H1 (cell line): ENCODE measurements at regions not wholly inside any gene's neighbourhood (a gene's known extent, or its start where the extent isn't known, plus 50 kb on each side); places are given as distances from the start of the nearest gene placed in this dataset.

Experiments used
- CTCF ChIA-PET: fragments of 300-600 bp; sonication (Branson Sonifier 250); formaldehyde crosslinking; loops from one replicate; lab custom pipeline; 2021; ENCODE audit not compliant: partially characterized antibody; lab: Charles Lee
- POLR2A ChIA-PET: fragments of 300-600 bp; sonication (Branson Sonifier 250); formaldehyde crosslinking; loops from one replicate; lab custom pipeline; 2021; ENCODE audit warnings: inconsistent platforms; ENCODE audit not compliant: partially characterized antibody; lab: Charles Lee
- DNase-seq, 2 experiments: peaks; one replicate each; pipeline versions ENCODE4 v3.0.0 to v3.0.0-alpha.2; 2010 to 2022; ENCODE audit warnings: low spot score in 2 of 2, low read depth in 1 of 2, mixed read lengths in 1 of 2
- FAIRE-seq: peaks from 2 replicates; lab custom pipeline; 2011; peaks lifted over from hg19 to GRCh38; lab: Jason Lieb, UNC
- H2AFZ ChIP-seq: 2 replicates; pipeline ENCODE4 v1.8.1; 2012; ENCODE audit warnings: low read length, inconsistent platforms
- H2AK5ac ChIP-seq: 2 replicates; pipeline ENCODE4 v1.6.1; 2013; ENCODE audit warnings: low read depth, low read length
- H2BK120ac ChIP-seq: replicated peaks from 2 replicates; pipeline ENCODE3; 2013; ENCODE audit warnings: low read depth, low read length, inconsistent platforms
- H2BK12ac ChIP-seq: 2 replicates; pipeline ENCODE4 v1.6.1; 2013; ENCODE audit warnings: low read depth, low read length
- H2BK15ac ChIP-seq: 2 replicates; pipeline ENCODE4 v1.6.1; 2013; ENCODE audit warnings: low read length
- H2BK20ac ChIP-seq: 2 replicates; pipeline ENCODE4 v1.6.1; 2013; ENCODE audit warnings: low read length
- H2BK5ac ChIP-seq: 2 replicates; pipeline ENCODE4 v1.6.1; 2013; ENCODE audit warnings: low read depth, low read length
- H3K14ac ChIP-seq: 2 replicates; pipeline ENCODE4 v1.6.1; 2013; ENCODE audit warnings: inconsistent platforms; ENCODE audit not compliant: insufficient read length
- H3K18ac ChIP-seq: 2 replicates; pipeline ENCODE4 v1.6.1; 2013; ENCODE audit warnings: low read length; ENCODE audit errors: extremely low read depth
- H3K23ac ChIP-seq: 2 replicates; pipeline ENCODE4 v1.6.1; 2013; ENCODE audit warnings: inconsistent platforms; ENCODE audit not compliant: insufficient read length
- H3K23me2 ChIP-seq: 2 replicates; pipeline ENCODE4 v1.6.1; 2013; ENCODE audit warnings: low read depth, low read length
- H3K27ac ChIP-seq: 2 replicates; pipeline ENCODE4 v1.6.1; 2011; ENCODE audit warnings: low read depth, low read length, inconsistent platforms
- H3K27me3 ChIP-seq, 4 experiments: replicated peaks in 1 of 4; 1 replicate in 1 of 4; 2 replicates in 3 of 4; pipeline versions ENCODE4 v1.6.1 to v1.8.1; 2011 to 2013; ENCODE audit warnings: low read length in 3 of 4, mild to moderate bottlenecking in 3 of 4, inconsistent platforms in 2 of 4, mixed read lengths in 2 of 4, moderate library complexity in 1 of 4; ENCODE audit not compliant: control insufficient read depth in 3 of 4, insufficient read depth in 3 of 4; ENCODE audit errors: extremely low read depth in 1 of 4
- H3K36me3 ChIP-seq, 4 experiments: 2 replicates each; pipeline versions ENCODE4 v1.6.1 to v1.8.1; 2011 to 2013; ENCODE audit warnings: mild to moderate bottlenecking in 4 of 4, low read length in 3 of 4, moderate library complexity in 2 of 4, control low read depth in 1 of 4, inconsistent platforms in 1 of 4; ENCODE audit not compliant: insufficient read depth in 4 of 4, control insufficient read depth in 2 of 4
- H3K4ac ChIP-seq: replicated peaks from 2 replicates; pipeline ENCODE3; 2013; ENCODE audit warnings: low read length, low read depth, mixed read lengths, inconsistent platforms; ENCODE audit not compliant: insufficient read length
- H3K4me1 ChIP-seq, 4 experiments: replicated peaks in 1 of 4; 1 replicate in 1 of 4; 2 replicates in 3 of 4; pipeline versions ENCODE4 v1.6.1 to v1.8.1; 2011 to 2013; ENCODE audit warnings: low read length in 3 of 4, inconsistent platforms in 2 of 4, mixed read lengths in 1 of 4; ENCODE audit not compliant: insufficient read depth in 4 of 4, control insufficient read depth in 3 of 4
- H3K4me2 ChIP-seq, 2 experiments: 2 replicates each; pipeline versions ENCODE4 v1.6.1 to v1.8.1; 2011 to 2013; ENCODE audit warnings: low read depth in 2 of 2, low read length in 2 of 2, control low read depth in 1 of 2, inconsistent platforms in 1 of 2, mild to moderate bottlenecking in 1 of 2; ENCODE audit not compliant: insufficient read depth in 1 of 2
- H3K4me3 ChIP-seq, 4 experiments: fragments of 200-600, 300-600 bp in 1 of 4; sonication (generic), shearing (Covaris generic), sonication (Bioruptor Twin) in 1 of 4; 2 replicates each; pipeline versions ENCODE4 v1.5.1 to v1.8.1; 2011 to 2016; ENCODE audit warnings: low read length in 4 of 4, low read depth in 3 of 4, control low read depth in 2 of 4, inconsistent platforms in 2 of 4, mild to moderate bottlenecking in 2 of 4, mixed read lengths in 1 of 4, moderate library complexity in 1 of 4; ENCODE audit not compliant: insufficient read depth in 2 of 4; ENCODE audit errors: extremely low read depth in 1 of 4
- H3K56ac ChIP-seq: replicated peaks from 2 replicates; pipeline ENCODE3; 2013; ENCODE audit warnings: low read depth, mild to moderate bottlenecking, mixed read lengths, low read length, inconsistent platforms; ENCODE audit not compliant: insufficient read length
- H3K79me1 ChIP-seq: 2 replicates; pipeline ENCODE4 v1.6.1; 2013; ENCODE audit warnings: low read depth, low read length, control low read depth
- H3K79me2 ChIP-seq, 2 experiments: 2 replicates each; pipeline versions ENCODE4 v1.6.1 to v1.8.1; 2012 to 2013; ENCODE audit warnings: low read length in 2 of 2, mild to moderate bottlenecking in 2 of 2, inconsistent platforms in 1 of 2; ENCODE audit not compliant: insufficient read depth in 2 of 2, control insufficient read depth in 1 of 2
- H3K9ac ChIP-seq, 4 experiments: replicated peaks in 1 of 4; 1 replicate in 1 of 4; 2 replicates in 3 of 4; pipeline versions ENCODE4 v1.6.1 to v1.8.1; 2011 to 2013; ENCODE audit warnings: low read depth in 3 of 4, low read length in 3 of 4, control low read depth in 2 of 4, mild to moderate bottlenecking in 2 of 4, moderate library complexity in 2 of 4, inconsistent platforms in 1 of 4; ENCODE audit errors: extremely low read depth in 1 of 4
- H3K9me3 ChIP-seq, 2 experiments: 2 replicates each; pipeline versions ENCODE4 v1.6.1 to v1.8.1; 2012 to 2013; ENCODE audit warnings: mild to moderate bottlenecking in 2 of 2, moderate library complexity in 2 of 2, control low read depth in 1 of 2, inconsistent platforms in 1 of 2, low read depth in 1 of 2, low read length in 1 of 2, mixed read lengths in 1 of 2; ENCODE audit not compliant: insufficient read depth in 2 of 2
- H4K20me1 ChIP-seq, 2 experiments: replicated peaks in 1 of 2; 2 replicates each; pipeline versions ENCODE3 to v1.8.1; 2011 to 2013; ENCODE audit warnings: inconsistent platforms in 2 of 2, low read length in 2 of 2, mild to moderate bottlenecking in 1 of 2; ENCODE audit not compliant: insufficient read depth in 2 of 2, control insufficient read depth in 1 of 2
- H4K5ac ChIP-seq: 2 replicates; pipeline ENCODE4 v1.6.1; 2013; ENCODE audit warnings: low read length, low read depth, mixed read lengths, inconsistent platforms; ENCODE audit not compliant: insufficient read length
- H4K8ac ChIP-seq: 2 replicates; pipeline ENCODE4 v1.8.0; 2013; ENCODE audit warnings: mild to moderate bottlenecking, moderate library complexity, low read length, inconsistent platforms; ENCODE audit not compliant: insufficient read depth; ENCODE audit errors: extremely low read depth
- H4K91ac ChIP-seq: replicated peaks from 2 replicates; pipeline ENCODE3; 2013; ENCODE audit warnings: low read length, mixed read lengths, inconsistent platforms; ENCODE audit not compliant: insufficient read length
- CHD1 ChIP-seq: IDR thresholded peaks from 2 replicates; pipeline ENCODE4 v1.6.1; 2012; ENCODE audit warnings: low read depth, low read length, improper control_type of control experiment
- CREB1 ChIP-seq: IDR thresholded peaks from 2 replicates; pipeline ENCODE4 v1.6.1; 2012; ENCODE audit warnings: inconsistent platforms
- GTF2F1 ChIP-seq: IDR thresholded peaks from 2 replicates; pipeline ENCODE4 v1.6.1; 2012; ENCODE audit warnings: low read depth, low read length, improper control_type of control experiment, borderline replicate concordance
- RXRA ChIP-seq: IDR thresholded peaks from 2 replicates; pipeline ENCODE4 v1.6.1; 2011; ENCODE audit warnings: low read depth, mild to moderate bottlenecking, low read length, moderate library complexity; ENCODE audit not compliant: insufficient read depth
- SIRT6 ChIP-seq: IDR thresholded peaks from one replicate; pipeline ENCODE4 v1.7.1; 2012; ENCODE audit warnings: low read length, inconsistent platforms
- SP4 ChIP-seq: IDR thresholded peaks from 2 replicates; pipeline ENCODE4 v1.6.1; 2012; ENCODE audit warnings: low read length, inconsistent platforms
- WGBS, 2 experiments: shearing (Covaris generic) in 1 of 2; methylation state at CpG; one replicate each; pipeline versions ENCODE4 v1.1.6 to v1.1.7; 2013 to 2015; ENCODE audit warnings: low lambda C conversion rate in 2 of 2, mixed read lengths in 2 of 2, inconsistent platforms in 1 of 2, low coverage in 1 of 2, missing lambda C conversion rate in 1 of 2; ENCODE audit not compliant: insufficient replicate concordance in 2 of 2, insufficient coverage in 1 of 2, insufficient read length in 1 of 2; ENCODE audit errors: extremely low coverage in 1 of 2, missing lambda C conversion rate in 1 of 2; 5-methylcytosine and 5-hydroxymethylcytosine counted together

- WGBS, 2 experiments = 100% methylated on average over 1 of the region's 2 CpGs; no CpG with 5 or more reads in 1 of the 2 experiments
Observed at GRCh38 chr1:114302821-114303220, 149.2 kb upstream of the SYT6 start.

More at GRCh38 chr1:114302821-114303220, 149.2 kb upstream of the SYT6 start:
- POLR2A ChIA-PET = no interaction called here
- no peak overlapping the region for H2BK15ac ChIP-seq
- no peak overlapping the region for H2AFZ ChIP-seq
- H4K8ac ChIP-seq = no peak overlapping the region
- no peak overlapping the region for H4K5ac ChIP-seq
- peaks cover 0 to 2% (median 0%) of the 10 kb centered on the region in 4 experiments; a peak in 2 of 7 replicates for H3K27me3 ChIP-seq
- no peak overlapping the region for H2BK12ac ChIP-seq
- no peak overlapping the region for H2BK20ac ChIP-seq
- TF ChIP-seq SIRT6 (no peak), CHD1 (no peak), CREB1 (no peak), RXRA (no peak), SP4 (no peak), GTF2F1 (no peak)
- no peak overlapping the region for H3K4ac ChIP-seq
- H3K79me1 ChIP-seq = no peaks in the 10 kb centered on the region
- FAIRE-seq (no peak), DNase-seq (no peak)
- no peaks in the 10 kb centered on the region for H3K23me2 ChIP-seq
- no peak overlapping the region for H3K27ac ChIP-seq
- no peak overlapping the region for H3K56ac ChIP-seq
- H2BK120ac ChIP-seq = no peak overlapping the region
- H3K36me3 ChIP-seq = peaks cover 0 to 2% (median 0%) of the 10 kb centered on the region in 4 experiments; a peak in 1 of 8 replicates
- H3K14ac ChIP-seq = no peak overlapping the region
- no peak overlapping the region for H3K23ac ChIP-seq
- no peak overlapping the region for H3K4me3 ChIP-seq
- peaks cover 9 to 12% of the 10 kb centered on the region in 2 experiments; a peak in 2 of 4 replicates for H3K9me3 ChIP-seq
- no peaks in the 10 kb centered on the region for H3K4me1 ChIP-seq
- no peak overlapping the region for H3K9ac ChIP-seq
- H2BK5ac ChIP-seq = no peak overlapping the region
- no peak overlapping the region for H3K4me2 ChIP-seq
- no peak overlapping the region for H4K91ac ChIP-seq
- H3K79me2 ChIP-seq = no peaks in the 10 kb centered on the region
- H2AK5ac ChIP-seq = no peak overlapping the region
- H4K20me1 ChIP-seq = no peaks in the 10 kb centered on the region
- H3K18ac ChIP-seq = no peak overlapping the region
- CTCF ChIA-PET = no interaction called here
